NCI-H345 treated with DMSO at 0.1 percent for 48 hours (cell line): ENCODE measurements at regions not wholly inside any gene's neighbourhood (a gene's known extent, or its start where the extent isn't known, plus 50 kb on each side); places are given as distances from the start of the nearest gene placed in this dataset.
"Not testable (repeated sequence)": the region's sequence is repeated elsewhere in the genome, so short reads cannot be mapped to it uniquely, and the experiment has no call there.

Source experiments
- DNase-seq: peaks from one replicate; lab custom pipeline; 2025; ENCODE audit not compliant: unreplicated experiment; lab: John Stamatoyannopoulos, UW

- DNase-seq = peak; percentile 77
Measured at GRCh38 chr13:111658145-111659100, 338.0 kb downstream of the TEX29 start.

- no peak for DNase-seq
Measured at GRCh38 chr13:111659219-111659775, 338.9 kb downstream of the TEX29 start.

GRCh38 chr13:111659842-111660241 is 339.4 kb downstream of the TEX29 start:
- DNase-seq = no peak

GRCh38 chr13:111661052-111661451 is 340.6 kb downstream of the TEX29 start:
- no peak for DNase-seq

- no peak for DNase-seq
Measured at GRCh38 chr13:111661776-111662175, 341.3 kb downstream of the TEX29 start.

GRCh38 chr13:111662451-111662850 is 342.0 kb downstream of the TEX29 start:
- DNase-seq = no peak

GRCh38 chr13:111662895-111663294 is 342.5 kb downstream of the TEX29 start:
- DNase-seq = no peak

- DNase-seq = no peak
Measured at GRCh38 chr13:111663505-111663904, 343.1 kb downstream of the TEX29 start.

GRCh38 chr13:111663953-111664421 is 343.5 kb downstream of the TEX29 start:
- no peak for DNase-seq

- DNase-seq = no peak
Measured at GRCh38 chr13:111664696-111665095, 344.3 kb downstream of the TEX29 start.

GRCh38 chr13:111665691-111666095 is 345.3 kb downstream of the TEX29 start:
- no peak for DNase-seq

GRCh38 chr13:111666164-111666776 is 345.8 kb downstream of the TEX29 start:
- DNase-seq = no peak

GRCh38 chr13:111667757-111668156 is 347.3 kb downstream of the TEX29 start:
- DNase-seq = no peak

GRCh38 chr13:111668451-111668850 is 348.0 kb downstream of the TEX29 start:
- DNase-seq = no peak

- not testable (repeated sequence) for DNase-seq
Measured at GRCh38 chr13:111672198-111672597, 351.8 kb downstream of the TEX29 start.

- DNase-seq = not testable (repeated sequence)
Measured at GRCh38 chr13:111678120-111678882, 357.9 kb downstream of the TEX29 start.

GRCh38 chr13:111679645-111680044 is 359.2 kb downstream of the TEX29 start:
- not testable (repeated sequence) for DNase-seq

- not testable (repeated sequence) for DNase-seq
Measured at GRCh38 chr13:111680100-111680499, 359.7 kb downstream of the TEX29 start.

- DNase-seq = not testable (repeated sequence)
Measured at GRCh38 chr13:111692028-111692427, 371.6 kb downstream of the TEX29 start.

- not testable (repeated sequence) for DNase-seq
Measured at GRCh38 chr13:111696121-111696520, 370.8 kb upstream of the SOX1 start.

GRCh38 chr13:111702059-111702458 is 364.9 kb upstream of the SOX1 start:
- not testable (repeated sequence) for DNase-seq
